Activated CD4-positive, alpha-beta T cell treated with anti-CD3 and anti-CD28 coated beads, Interleukin-2, amount 10 ng/mL, durations not matched to agents 24 days and 14 days (primary cell): ENCODE measurements at regions not wholly inside any gene's neighbourhood (a gene's known extent, or its start where the extent isn't known, plus 50 kb on each side); places are given as distances from the start of the nearest gene placed in this dataset.

Source experiments
- DNase-seq: peaks from one replicate; pipeline ENCODE4 v3.0.0; 2022
- H3K27ac Mint-ChIP-seq: one replicate; pipeline ENCODE4 v1.8.0; 2022; ENCODE audit warnings: mild to moderate bottlenecking, mixed read lengths
- H3K27me3 Mint-ChIP-seq: one replicate; pipeline ENCODE4 v1.8.0; 2022; ENCODE audit warnings: mixed read lengths
- H3K36me3 Mint-ChIP-seq: one replicate; pipeline ENCODE4 v1.8.0; 2022; ENCODE audit warnings: low read depth, mild to moderate bottlenecking, mixed read lengths
- H3K4me1 Mint-ChIP-seq: one replicate; pipeline ENCODE4 v1.8.0; 2021; ENCODE audit warnings: mixed read lengths
- H3K4me3 Mint-ChIP-seq: one replicate; pipeline ENCODE4 v1.8.0; 2022; ENCODE audit warnings: mild to moderate bottlenecking, moderate library complexity, mixed read lengths
- H3K9me3 Mint-ChIP-seq: one replicate; pipeline ENCODE4 v1.8.0; 2021; ENCODE audit warnings: mixed read lengths
- intact Hi-C: fragments of 100-400 bp; cut with micrococcal nuclease; formaldehyde crosslinking; loops from one replicate; pipeline ENCODE4 v1.15.1; 2023

GRCh38 chr2:125681976-125682805 lies 973.8 kb upstream of the GYPC start:
- Mint-ChIP-seq H3K4me1 (no peaks in the 10 kb centered on the region), H3K4me3 (no peak overlapping the region), H3K27me3 (no peaks in the 10 kb centered on the region)

GRCh38 chr2:125684256-125684655 lies 971.7 kb upstream of the GYPC start:
- Mint-ChIP-seq H3K4me1 (no peaks in the 10 kb centered on the region), H3K27ac (no peak overlapping the region), H3K36me3 (no peaks in the 10 kb centered on the region), H3K9me3 (no peaks in the 10 kb centered on the region), H3K4me3 (no peak overlapping the region), H3K27me3 (no peaks in the 10 kb centered on the region)
- no peak for DNase-seq
- intact Hi-C loops: no loop called here

More at GRCh38 chr2:125681976-125682805, 973.8 kb upstream of the GYPC start:
- Mint-ChIP-seq H3K27ac (no peak overlapping the region), H3K36me3 (no peaks in the 10 kb centered on the region), H3K9me3 (peaks cover 4% of the 10 kb centered on the region)
- DNase-seq: no peak
- intact Hi-C loops: no loop called here

- DNase-seq: no peak
- no peak overlapping the region for H3K4me3 Mint-ChIP-seq
- no peaks in the 10 kb centered on the region for H3K9me3 Mint-ChIP-seq
- no peaks in the 10 kb centered on the region for H3K27me3 Mint-ChIP-seq
- H3K27ac Mint-ChIP-seq: no peak overlapping the region
- H3K36me3 Mint-ChIP-seq: no peaks in the 10 kb centered on the region
- intact Hi-C loops: loop anchor here (1.0 kb wide), 1 partner anchor 9 kb away; no protein-coding TSS in a partner anchor
- no peaks in the 10 kb centered on the region for H3K4me1 Mint-ChIP-seq
These were observed 971.0 kb upstream of the GYPC start for GRCh38 chr2:125684932-125685331.

- Mint-ChIP-seq H3K27me3 (no peaks in the 10 kb centered on the region), H3K4me1 (no peaks in the 10 kb centered on the region), H3K27ac (no peak overlapping the region), H3K9me3 (no peaks in the 10 kb centered on the region), H3K4me3 (no peak overlapping the region), H3K36me3 (no peaks in the 10 kb centered on the region)
- DNase-seq: no peak
- intact Hi-C loops: no loop called here
These were observed 959.4 kb upstream of the GYPC start for GRCh38 chr2:125696560-125696959.

- no peak overlapping the region for H3K27ac Mint-ChIP-seq
- H3K4me3 Mint-ChIP-seq: no peak overlapping the region
- no peaks in the 10 kb centered on the region for H3K9me3 Mint-ChIP-seq
- DNase-seq: no peak
- no peaks in the 10 kb centered on the region for H3K4me1 Mint-ChIP-seq
- intact Hi-C loops: no loop called here
- H3K27me3 Mint-ChIP-seq: no peaks in the 10 kb centered on the region
- H3K36me3 Mint-ChIP-seq: no peaks in the 10 kb centered on the region
These were observed 957.7 kb upstream of the GYPC start for GRCh38 chr2:125698280-125698679.

GRCh38 chr2:125701070-125701469 lies 954.9 kb upstream of the GYPC start:
- intact Hi-C loops: no loop called here
- Mint-ChIP-seq H3K27ac (no peak overlapping the region), H3K9me3 (no peaks in the 10 kb centered on the region), H3K36me3 (no peaks in the 10 kb centered on the region), H3K4me1 (no peaks in the 10 kb centered on the region), H3K4me3 (no peak overlapping the region), H3K27me3 (no peaks in the 10 kb centered on the region)
- no peak for DNase-seq

- Mint-ChIP-seq H3K4me1 (no peaks in the 10 kb centered on the region), H3K4me3 (no peak overlapping the region), H3K27me3 (no peaks in the 10 kb centered on the region), H3K9me3 (no peaks in the 10 kb centered on the region), H3K27ac (no peak overlapping the region), H3K36me3 (no peaks in the 10 kb centered on the region)
- DNase-seq: no peak
- intact Hi-C loops: no loop called here
These were observed 948.3 kb upstream of the GYPC start for GRCh38 chr2:125707611-125708010.

- H3K36me3 Mint-ChIP-seq: no peaks in the 10 kb centered on the region
- no peak overlapping the region for H3K4me3 Mint-ChIP-seq
- H3K4me1 Mint-ChIP-seq: no peaks in the 10 kb centered on the region
- no peak overlapping the region for H3K27ac Mint-ChIP-seq
- no peaks in the 10 kb centered on the region for H3K27me3 Mint-ChIP-seq
- intact Hi-C loops: no loop called here
- no peaks in the 10 kb centered on the region for H3K9me3 Mint-ChIP-seq
- DNase-seq: no peak
These were observed 945.4 kb upstream of the GYPC start for GRCh38 chr2:125710561-125710960.

GRCh38 chr2:125711075-125711474 lies 944.9 kb upstream of the GYPC start:
- Mint-ChIP-seq H3K27ac (no peak overlapping the region), H3K27me3 (no peaks in the 10 kb centered on the region), H3K9me3 (no peaks in the 10 kb centered on the region), H3K4me3 (no peak overlapping the region), H3K36me3 (no peaks in the 10 kb centered on the region), H3K4me1 (no peaks in the 10 kb centered on the region)
- no peak for DNase-seq
- intact Hi-C loops: no loop called here

GRCh38 chr2:125713533-125713932 lies 942.4 kb upstream of the GYPC start:
- Mint-ChIP-seq H3K27me3 (no peaks in the 10 kb centered on the region), H3K36me3 (no peaks in the 10 kb centered on the region), H3K4me1 (no peaks in the 10 kb centered on the region), H3K9me3 (no peaks in the 10 kb centered on the region), H3K27ac (no peak overlapping the region), H3K4me3 (no peak overlapping the region)
- intact Hi-C loops: no loop called here
- no peak for DNase-seq

GRCh38 chr2:125721072-125721721 lies 934.8 kb upstream of the GYPC start:
- H3K27me3 Mint-ChIP-seq: no peaks in the 10 kb centered on the region
- no peaks in the 10 kb centered on the region for H3K4me1 Mint-ChIP-seq
- peak overlapping the region; percentile 20 for H3K27ac Mint-ChIP-seq
- intact Hi-C loops: no loop called here
- H3K36me3 Mint-ChIP-seq: no peaks in the 10 kb centered on the region
- H3K9me3 Mint-ChIP-seq: no peaks in the 10 kb centered on the region
- H3K4me3 Mint-ChIP-seq: no peak overlapping the region
- no peak for DNase-seq

GRCh38 chr2:125730921-125731320 lies 925.0 kb upstream of the GYPC start:
- no peak for DNase-seq
- Mint-ChIP-seq H3K4me3 (no peak overlapping the region), H3K27me3 (no peaks in the 10 kb centered on the region), H3K27ac (no peak overlapping the region), H3K4me1 (no peaks in the 10 kb centered on the region), H3K36me3 (no peaks in the 10 kb centered on the region), H3K9me3 (peaks cover 3% of the 10 kb centered on the region)
- intact Hi-C loops: no loop called here

- no peak overlapping the region for H3K27ac Mint-ChIP-seq
- intact Hi-C loops: no loop called here
- no peak overlapping the region for H3K4me3 Mint-ChIP-seq
- H3K27me3 Mint-ChIP-seq: no peaks in the 10 kb centered on the region
- H3K9me3 Mint-ChIP-seq: peaks cover 8% of the 10 kb centered on the region
- no peaks in the 10 kb centered on the region for H3K4me1 Mint-ChIP-seq
- no peak for DNase-seq
- no peaks in the 10 kb centered on the region for H3K36me3 Mint-ChIP-seq
These were observed 919.7 kb upstream of the GYPC start for GRCh38 chr2:125736306-125736705.

- H3K4me3 Mint-ChIP-seq: no peak overlapping the region
- H3K9me3 Mint-ChIP-seq: no peaks in the 10 kb centered on the region
- H3K4me1 Mint-ChIP-seq: no peaks in the 10 kb centered on the region
- no peaks in the 10 kb centered on the region for H3K36me3 Mint-ChIP-seq
- no peak overlapping the region for H3K27ac Mint-ChIP-seq
- intact Hi-C loops: no loop called here
- DNase-seq: no peak
- H3K27me3 Mint-ChIP-seq: no peaks in the 10 kb centered on the region
These were observed 910.4 kb upstream of the GYPC start for GRCh38 chr2:125745514-125745913.
